Iris pigment epithelial cell (primary cell): ENCODE measurements at regions not wholly inside any gene's neighbourhood (a gene's known extent, or its start where the extent isn't known, plus 50 kb on each side); places are given as distances from the start of the nearest gene placed in this dataset.
"Not testable (repeated sequence)": the region's sequence is repeated elsewhere in the genome, so short reads cannot be mapped to it uniquely, and the experiment has no call there.

Experiments used
- DNase-seq: peaks from one replicate; pipeline ENCODE4 v3.0.0-alpha.2; 2011; ENCODE audit warnings: low read depth

DNA sequence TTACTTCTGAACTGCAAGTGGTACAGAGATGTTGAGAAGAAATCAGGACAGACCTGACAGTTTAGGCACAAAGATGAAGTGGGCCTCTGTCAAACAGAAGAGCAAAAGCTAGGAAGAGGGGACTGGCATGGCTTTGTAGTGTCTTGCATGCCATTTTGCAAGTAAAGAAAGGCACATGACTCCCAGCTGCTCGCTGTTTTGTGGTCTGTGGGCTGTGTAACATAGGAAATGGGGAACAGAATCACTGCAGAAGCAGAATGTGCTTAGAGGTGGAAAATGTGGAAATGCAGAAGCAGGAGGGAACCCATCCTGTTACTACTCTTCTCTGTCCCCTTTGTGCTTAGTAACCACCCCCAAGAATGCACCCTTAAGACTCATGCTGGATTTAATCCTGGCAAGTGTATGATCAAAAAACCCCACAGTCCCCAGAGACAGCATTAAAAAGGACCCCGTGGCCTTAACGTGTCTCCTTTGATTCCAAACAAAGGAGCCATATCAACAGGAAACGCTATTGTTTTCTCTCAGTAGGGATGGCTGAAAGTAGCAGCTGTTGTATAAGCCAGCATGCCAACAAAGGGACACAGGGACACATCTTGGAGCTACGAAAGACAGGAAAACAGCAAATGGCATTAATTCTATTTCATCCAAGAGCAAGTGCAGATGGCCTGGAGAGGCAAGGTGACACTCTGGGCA lies 177.6 kb upstream of the GLRA2 start:
- DNase-seq, result no peak

DNA sequence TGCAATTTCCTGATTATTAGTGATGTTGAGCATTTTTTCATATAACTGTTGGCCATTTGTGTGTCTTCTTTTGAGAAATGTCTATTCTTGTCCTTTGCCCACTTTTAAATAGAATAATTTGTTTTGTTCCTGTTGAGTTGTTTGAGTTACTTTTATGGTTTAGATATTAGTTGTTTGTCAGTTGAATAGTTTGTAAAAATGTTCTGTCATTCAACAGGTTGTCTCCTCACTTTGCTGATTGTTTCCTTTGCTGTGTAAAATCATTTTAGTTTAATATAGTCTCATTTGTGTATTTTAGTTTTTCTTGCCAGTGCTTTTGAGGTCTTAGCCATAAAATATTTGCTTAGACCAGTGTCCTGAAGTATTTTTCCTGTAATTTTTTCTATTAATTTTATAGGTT lies 181.8 kb upstream of the GLRA2 start:
- DNase-seq, result no peak

DNA sequence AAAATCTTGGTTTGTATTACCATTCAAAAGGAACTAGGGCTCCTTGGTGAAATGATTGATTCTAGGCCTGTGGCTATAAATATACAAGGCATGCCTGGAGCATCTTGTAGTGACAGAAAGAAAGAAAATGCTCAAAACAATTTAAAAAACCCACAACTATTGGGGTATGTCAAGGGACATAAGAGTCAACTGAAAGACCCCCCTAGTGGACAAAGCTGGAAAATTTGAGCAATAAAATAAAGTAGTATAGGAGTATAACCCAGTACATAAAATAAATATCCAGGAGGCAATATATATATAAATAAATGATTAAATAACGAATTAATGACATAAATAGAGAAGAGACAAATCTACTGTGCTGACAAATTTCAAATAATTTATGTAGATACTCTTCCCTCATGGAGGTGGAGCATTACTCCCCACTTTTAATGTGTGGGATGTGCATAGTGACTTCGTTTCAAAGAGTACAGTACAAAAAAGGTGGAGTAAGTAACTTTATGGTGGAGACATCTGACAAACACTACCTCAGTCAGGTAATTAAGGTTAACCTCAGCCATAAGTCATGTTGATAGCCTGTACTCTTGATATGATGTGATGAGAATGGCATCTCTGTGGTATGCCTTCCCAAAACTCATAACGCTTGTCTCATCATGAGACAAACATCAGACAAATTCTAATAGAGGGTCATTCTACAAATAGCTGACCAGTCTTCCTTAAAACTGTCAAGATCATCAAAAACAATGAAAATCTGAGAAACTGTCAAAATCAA lies 185.0 kb upstream of the GLRA2 start:
- DNase-seq, result no peak

DNA sequence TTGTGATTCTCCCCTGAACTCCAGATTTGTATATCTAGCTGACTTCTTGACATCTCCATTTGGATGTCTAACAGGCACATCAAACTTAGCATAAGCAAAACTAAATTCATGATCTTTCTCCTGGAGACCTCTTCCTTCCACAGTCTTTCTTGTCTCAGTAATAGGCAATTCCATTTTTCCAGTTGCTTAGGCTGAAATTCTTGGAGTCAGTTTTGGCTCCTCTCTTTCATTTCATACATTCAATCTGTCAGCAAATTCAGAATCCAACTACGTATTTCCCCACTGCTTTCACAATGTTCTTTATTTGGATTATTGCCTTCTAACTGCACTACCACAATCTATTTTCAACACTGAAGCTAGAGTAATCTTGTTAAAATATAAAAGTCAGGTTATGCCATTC lies 219.9 kb upstream of the GLRA2 start:
- DNase-seq, result no peak

DNA sequence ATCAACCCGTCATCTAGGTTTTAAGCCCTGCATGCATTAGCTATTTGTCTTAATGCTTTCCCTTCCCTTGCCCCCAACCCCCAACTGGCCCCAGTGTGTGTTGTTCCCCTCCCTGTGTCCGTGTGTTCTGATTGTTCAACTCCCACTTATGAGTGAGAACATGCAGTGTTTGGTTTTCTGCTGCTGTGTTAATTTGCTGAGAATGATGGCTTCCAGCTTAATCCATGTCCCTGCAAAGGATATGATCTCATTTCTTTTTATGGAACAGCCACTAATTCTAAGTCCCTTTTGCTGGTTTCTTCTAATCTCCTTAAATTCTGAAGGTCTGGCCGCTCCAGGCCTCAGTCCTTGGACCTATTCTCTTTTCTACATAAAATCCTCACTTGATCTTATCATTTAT lies 220.4 kb upstream of the GLRA2 start:
- DNase-seq, result not testable (repeated sequence)

DNA sequence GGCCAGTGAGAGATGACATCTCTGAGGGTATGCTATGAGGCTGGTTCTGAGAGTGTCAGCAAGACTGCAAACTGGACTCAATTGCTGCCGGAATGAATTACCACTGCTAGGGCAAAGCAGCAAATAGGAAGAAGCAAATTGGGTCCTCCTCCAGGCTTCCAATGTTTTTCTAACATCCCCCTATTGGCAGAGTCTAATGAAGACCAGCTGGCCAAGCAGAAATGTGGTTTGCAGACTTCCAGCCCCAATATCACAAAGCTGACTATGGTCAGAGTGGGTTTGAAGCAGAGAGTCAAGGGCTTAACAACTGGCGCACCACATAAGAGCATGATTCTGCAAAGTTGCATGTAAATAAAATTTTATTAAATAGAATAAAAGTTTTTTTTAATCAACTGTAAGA lies 225.4 kb upstream of the GLRA2 start:
- DNase-seq, result no peak

- DNase-seq, result not testable (repeated sequence)
Observed at GRCh38 chrX:14302561-14302960, 226.8 kb upstream of the GLRA2 start.

GRCh38 chrX:14300376-14300775 lies 229.0 kb upstream of the GLRA2 start:
- no peak for DNase-seq

DNA sequence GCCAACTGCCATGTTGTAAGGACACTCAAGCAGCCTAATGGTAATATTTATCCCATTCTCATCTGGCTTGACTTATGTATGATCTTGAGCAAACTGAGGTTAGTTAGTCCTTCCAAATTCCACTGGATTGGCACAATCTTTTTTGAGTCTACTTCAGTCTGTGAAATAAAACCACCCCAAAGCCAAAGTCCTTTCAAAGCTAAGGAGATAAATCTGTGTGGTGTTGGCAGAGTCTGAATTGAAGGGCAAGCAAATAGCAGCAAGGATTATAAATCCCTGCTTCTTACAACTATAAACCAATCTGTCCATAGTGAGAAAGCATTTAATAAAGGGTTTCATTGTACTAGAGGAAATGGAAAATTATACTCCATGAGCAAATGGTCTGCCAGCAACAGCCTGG lies 233.9 kb upstream of the GLRA2 start:
- no peak for DNase-seq

- DNase-seq, result no peak
Observed at GRCh38 chrX:14291666-14292500, 237.5 kb upstream of the GLRA2 start.

GRCh38 chrX:14290335-14290734 lies 239.0 kb upstream of the GLRA2 start:
- DNase-seq, result no peak

- DNase-seq, result no peak
Observed at GRCh38 chrX:14274691-14275090, 245.0 kb upstream of the GEMIN8 start.

DNA sequence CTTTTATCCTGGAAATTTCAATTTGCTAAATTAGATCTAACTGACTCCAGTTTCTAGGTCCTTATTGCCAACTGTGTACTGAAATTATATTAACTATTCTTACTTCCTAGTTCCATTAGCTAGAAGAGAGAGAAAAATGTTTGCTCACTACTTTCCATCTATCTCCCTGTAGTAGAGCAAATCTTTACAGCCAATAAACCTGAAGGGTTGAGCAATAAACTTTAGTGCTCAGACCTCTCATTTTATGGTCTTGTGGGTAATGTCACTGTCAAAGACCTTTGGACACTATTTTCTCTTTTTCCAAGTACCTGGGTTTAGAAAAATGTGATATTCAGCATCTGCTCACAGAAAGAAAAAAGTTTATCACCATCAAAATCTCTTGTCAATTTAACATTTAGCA lies 237.5 kb upstream of the GEMIN8 start:
- DNase-seq, result no peak

DNA sequence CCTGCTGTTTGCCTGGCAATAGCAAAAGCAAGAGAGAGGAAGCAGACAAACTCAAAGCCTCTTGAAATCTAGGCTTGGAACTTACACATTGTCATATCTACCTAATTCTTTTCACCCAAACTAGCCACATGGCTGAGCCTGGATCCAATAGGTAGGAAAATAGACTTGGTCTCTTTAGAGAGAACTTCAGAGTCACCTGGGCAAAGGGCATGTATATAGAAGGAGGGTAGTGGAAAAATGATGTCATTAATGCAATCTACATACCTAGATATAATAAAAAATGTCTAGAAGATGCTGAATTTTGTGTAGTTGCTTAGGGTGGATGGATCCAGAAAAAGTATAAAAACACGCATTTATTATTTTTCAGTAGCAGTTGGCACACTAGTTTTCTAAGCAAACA lies 237.0 kb upstream of the GEMIN8 start:
- no peak for DNase-seq

- no peak for DNase-seq
Observed at GRCh38 chrX:14243823-14244222, 214.1 kb upstream of the GEMIN8 start.

DNA sequence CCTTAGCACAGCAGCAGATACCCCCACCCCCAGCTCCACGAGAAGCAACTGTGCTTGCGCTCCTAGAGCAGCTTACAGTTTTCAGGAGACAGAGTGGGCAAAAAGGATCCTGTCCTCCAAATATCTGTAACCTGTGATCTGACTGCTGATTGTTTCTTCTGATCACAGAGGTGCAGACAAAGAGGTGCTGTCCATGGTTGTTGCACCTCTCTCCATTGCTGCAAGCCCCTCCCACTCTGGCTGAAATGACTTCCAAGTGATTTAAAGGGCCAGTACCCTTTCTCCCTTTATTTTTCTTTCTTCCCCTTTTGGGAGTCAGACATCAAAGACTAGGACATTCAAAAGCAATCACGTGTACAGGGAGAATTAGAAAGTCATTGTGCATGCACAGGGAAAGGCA lies 205.3 kb upstream of the GEMIN8 start:
- DNase-seq, result no peak

GRCh38 chrX:14232688-14233087 lies 203.0 kb upstream of the GEMIN8 start:
- DNase-seq, result no peak

DNA sequence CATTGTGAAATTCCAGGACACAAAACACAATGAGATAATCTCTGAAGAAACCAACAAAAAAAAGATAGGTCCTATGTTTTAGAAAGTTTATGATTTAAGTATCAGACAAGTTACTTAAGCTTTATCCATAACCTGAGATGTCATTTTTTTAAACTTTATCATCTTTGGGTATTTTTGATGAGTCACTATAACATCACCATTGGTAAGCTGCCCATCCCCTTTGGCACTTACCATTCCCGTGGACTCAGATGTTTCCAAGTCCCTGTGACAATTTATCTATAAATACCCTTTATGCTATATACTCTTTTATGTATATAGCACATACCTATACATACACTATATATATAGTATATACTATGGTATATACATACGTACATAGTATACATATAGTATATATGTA lies 198.9 kb upstream of the GEMIN8 start:
- peak; percentile 3 for DNase-seq

DNA sequence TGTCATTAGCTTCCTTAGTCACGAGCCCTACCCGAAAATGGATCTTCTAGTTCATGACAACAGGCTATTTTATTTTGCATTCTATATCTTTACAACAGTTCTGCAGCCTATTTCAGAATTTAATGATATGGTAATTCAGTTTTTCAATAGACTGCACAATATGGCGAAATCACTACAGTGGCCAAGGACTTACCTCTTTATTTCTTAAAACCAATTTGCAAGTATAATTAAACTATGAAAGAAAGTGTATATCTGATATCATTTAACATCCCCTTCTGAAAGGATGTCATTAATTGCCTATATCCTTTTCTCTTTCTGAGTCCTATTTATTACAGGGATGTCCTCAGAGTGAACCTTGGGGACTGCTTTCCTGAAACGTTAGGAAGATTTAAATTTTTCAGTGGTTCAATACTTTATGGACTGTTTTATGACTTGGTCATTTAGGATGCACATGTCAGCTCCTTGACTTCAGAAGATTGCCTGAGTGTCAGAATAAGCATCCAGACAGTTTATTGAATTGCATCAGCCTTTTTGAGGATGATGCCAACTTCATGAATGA lies 190.8 kb upstream of the GEMIN8 start:
- DNase-seq, result no peak

DNA sequence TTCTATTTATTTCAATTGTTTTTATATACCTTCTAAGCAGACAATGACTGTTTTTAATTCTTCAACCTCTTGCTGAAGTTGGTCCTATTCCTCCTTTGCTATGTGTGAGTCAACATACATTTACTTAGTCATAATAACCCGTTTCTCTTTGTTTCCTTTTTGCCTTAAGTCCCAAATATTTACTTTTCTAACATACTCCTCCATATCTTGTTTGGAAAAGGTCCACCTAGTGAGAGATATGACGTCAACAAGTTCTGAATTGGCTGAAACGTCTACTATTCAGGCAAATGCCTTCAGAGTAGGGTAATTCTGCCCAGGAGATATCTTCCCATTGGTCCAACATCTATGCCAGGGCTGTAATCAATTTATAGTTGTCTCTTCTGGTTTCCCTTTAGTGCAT lies 179.3 kb upstream of the GEMIN8 start:
- DNase-seq, result no peak

GRCh38 chrX:14194711-14195110 lies 165.0 kb upstream of the GEMIN8 start:
- no peak for DNase-seq

- no peak for DNase-seq
Observed at GRCh38 chrX:14193547-14193946, 163.9 kb upstream of the GEMIN8 start.

- no peak for DNase-seq
Observed at GRCh38 chrX:14173873-14174272, 144.2 kb upstream of the GEMIN8 start.
